ENCODE measurements at regions not wholly inside any gene's neighbourhood (a gene's known extent, or its start where the extent isn't known, plus 50 kb on each side); places are given as distances from the start of the nearest gene placed in this dataset.

- Histone ChIP-seq H3K27ac (no peak overlapping the region), H4K20me1 (no peaks in the 10 kb centered on the region), H3K9me3 (peaks cover 7% of the 10 kb centered on the region; the same call in 1 of the 2 replicates), H3K4me3 (no peak overlapping the region), H3K36me3 (no peaks in the 10 kb centered on the region), H3K4me2 (no peak overlapping the region), H3K27me3 (no peaks in the 10 kb centered on the region), H3K4me1 (peaks cover 5% of the 10 kb centered on the region), H3K9ac (no peak overlapping the region)
- TF ChIP-seq Cebpa-rat (IDR thresholded peaks at IDR 0.05) = no peak
Observed at GRCh38 chr1:235004840-235005391, 123.7 kb downstream of the TOMM20 start.

GRCh38 chr1:235004276-235004675, 124.4 kb downstream of the TOMM20 start:
- Histone ChIP-seq H3K9ac (no peak overlapping the region), H3K27me3 (no peaks in the 10 kb centered on the region), H4K20me1 (no peaks in the 10 kb centered on the region), H3K36me3 (no peaks in the 10 kb centered on the region), H3K4me2 (no peak overlapping the region), H3K27ac (no peak overlapping the region), H3K9me3 (peaks cover 7% of the 10 kb centered on the region; the same call in 1 of the 2 replicates), H3K4me1 (no peaks in the 10 kb centered on the region), H3K4me3 (no peak overlapping the region)
- no peak for TF ChIP-seq Cebpa-rat (IDR thresholded peaks at IDR 0.05)

GRCh38 chr1:235002706-235003300, 125.8 kb downstream of the TOMM20 start:
- Histone ChIP-seq H3K27ac (no peak overlapping the region), H3K4me2 (no peak overlapping the region), H3K4me1 (no peaks in the 10 kb centered on the region), H3K36me3 (no peaks in the 10 kb centered on the region), H3K27me3 (no peaks in the 10 kb centered on the region), H3K9me3 (peaks cover 4% of the 10 kb centered on the region; the same call in 1 of the 2 replicates), H3K9ac (no peak overlapping the region), H4K20me1 (no peaks in the 10 kb centered on the region), H3K4me3 (no peak overlapping the region)
- no peak for TF ChIP-seq Cebpa-rat (IDR thresholded peaks at IDR 0.05)

GRCh38 chr1:234999513-234999940, 129.1 kb downstream of the TOMM20 start:
- no peak overlapping the region for H3K27ac ChIP-seq
- H3K9me3 ChIP-seq = no peaks in the 10 kb centered on the region
- H3K27me3 ChIP-seq = no peaks in the 10 kb centered on the region
- no peak for TF ChIP-seq Cebpa-rat (IDR thresholded peaks at IDR 0.05)
- H4K20me1 ChIP-seq = no peaks in the 10 kb centered on the region
- peaks cover 5% of the 10 kb centered on the region; the same call in 1 of the 2 replicates for H3K4me1 ChIP-seq
- no peaks in the 10 kb centered on the region for H3K36me3 ChIP-seq
- H3K4me2 ChIP-seq = no peak overlapping the region
- H3K4me3 ChIP-seq = no peak overlapping the region
- H3K9ac ChIP-seq = no peak overlapping the region

- H3K36me3 ChIP-seq = no peaks in the 10 kb centered on the region
- no peak overlapping the region for H3K9ac ChIP-seq
- H3K27me3 ChIP-seq = no peaks in the 10 kb centered on the region
- TF ChIP-seq Cebpa-rat (IDR thresholded peaks at IDR 0.05) = no peak
- H3K4me2 ChIP-seq = no peak overlapping the region
- no peak overlapping the region for H3K27ac ChIP-seq
- H3K4me1 ChIP-seq = peaks cover 14% of the 10 kb centered on the region
- H4K20me1 ChIP-seq = no peaks in the 10 kb centered on the region
- H3K9me3 ChIP-seq = no peaks in the 10 kb centered on the region
- H3K4me3 ChIP-seq = no peak overlapping the region
Observed at GRCh38 chr1:234997896-234998741, 130.5 kb downstream of the TOMM20 start.

GRCh38 chr1:234997201-234997895, 131.3 kb downstream of the TOMM20 start:
- no peak overlapping the region for H3K4me2 ChIP-seq
- no peaks in the 10 kb centered on the region for H3K27me3 ChIP-seq
- peaks cover 14% of the 10 kb centered on the region for H3K4me1 ChIP-seq
- TF ChIP-seq Cebpa-rat (IDR thresholded peaks at IDR 0.05) = no peak
- no peaks in the 10 kb centered on the region for H3K9me3 ChIP-seq
- no peak overlapping the region for H3K9ac ChIP-seq
- H3K36me3 ChIP-seq = no peaks in the 10 kb centered on the region
- no peak overlapping the region for H3K27ac ChIP-seq
- no peak overlapping the region for H3K4me3 ChIP-seq
- H4K20me1 ChIP-seq = no peaks in the 10 kb centered on the region

- no peaks in the 10 kb centered on the region for H3K36me3 ChIP-seq
- H3K4me1 ChIP-seq = peaks cover 14% of the 10 kb centered on the region
- no peak overlapping the region for H3K4me2 ChIP-seq
- no peak overlapping the region for H3K9ac ChIP-seq
- no peaks in the 10 kb centered on the region for H4K20me1 ChIP-seq
- H3K27me3 ChIP-seq = no peaks in the 10 kb centered on the region
- H3K4me3 ChIP-seq = no peak overlapping the region
- no peaks in the 10 kb centered on the region for H3K9me3 ChIP-seq
- no peak overlapping the region for H3K27ac ChIP-seq
- no peak for TF ChIP-seq Cebpa-rat (IDR thresholded peaks at IDR 0.05)
Observed at GRCh38 chr1:234996245-234996757, 132.3 kb downstream of the TOMM20 start.

GRCh38 chr1:234994436-234995295, 134.0 kb downstream of the TOMM20 start:
- Histone ChIP-seq H3K27me3 (no peaks in the 10 kb centered on the region), H3K4me1 (peaks cover 14% of the 10 kb centered on the region), H3K9ac (no peak overlapping the region), H3K4me2 (no peak overlapping the region), H3K27ac (peak overlapping the region; percentile 11; the same call in 1 of the 2 replicates), H3K4me3 (no peak overlapping the region), H4K20me1 (no peaks in the 10 kb centered on the region), H3K9me3 (no peaks in the 10 kb centered on the region), H3K36me3 (no peaks in the 10 kb centered on the region)
- no peak for TF ChIP-seq Cebpa-rat (IDR thresholded peaks at IDR 0.05)

GRCh38 chr1:234992065-234992464, 136.6 kb downstream of the TOMM20 start:
- Histone ChIP-seq H3K36me3 (no peaks in the 10 kb centered on the region), H3K4me2 (no peak overlapping the region), H3K4me3 (no peak overlapping the region), H3K4me1 (peaks cover 14% of the 10 kb centered on the region), H3K9me3 (no peaks in the 10 kb centered on the region), H3K27ac (no peak overlapping the region), H3K27me3 (no peaks in the 10 kb centered on the region), H4K20me1 (no peaks in the 10 kb centered on the region), H3K9ac (no peak overlapping the region)
- no peak for TF ChIP-seq Cebpa-rat (IDR thresholded peaks at IDR 0.05)
